IPS-18a (cell line): ENCODE measurements at regions not wholly inside any gene's neighbourhood (a gene's known extent, or its start where the extent isn't known, plus 50 kb on each side); places are given as distances from the start of the nearest gene placed in this dataset.
"Not testable (repeated sequence)": the region's sequence is repeated elsewhere in the genome, so short reads cannot be mapped to it uniquely, and the experiment has no call there.

ENCODE experiments used
- H3K27ac ChIP-seq: one replicate; pipeline ENCODE4 v1.5.1; 2013; ENCODE audit warnings: low read length
- H3K27me3 ChIP-seq: one replicate; pipeline ENCODE4 v1.6.1; 2013; ENCODE audit warnings: mild to moderate bottlenecking, low read length; ENCODE audit not compliant: control insufficient read depth, insufficient read depth
- H3K36me3 ChIP-seq: one replicate; pipeline ENCODE4 v1.6.1; 2013; ENCODE audit warnings: low read depth, low read length; ENCODE audit not compliant: control insufficient read depth
- H3K4me1 ChIP-seq: one replicate; pipeline ENCODE4 v1.6.1; 2013; ENCODE audit warnings: low read depth, low read length; ENCODE audit not compliant: control insufficient read depth
- H3K4me3 ChIP-seq: one replicate; pipeline ENCODE4 v1.5.1; 2013; ENCODE audit warnings: low read length
- H3K9ac ChIP-seq: one replicate; pipeline ENCODE4 v1.6.1; 2013; ENCODE audit warnings: mild to moderate bottlenecking, low read length, moderate library complexity
- H3K9me3 ChIP-seq: one replicate; pipeline ENCODE4 v1.6.1; 2013; ENCODE audit warnings: low read depth, low read length; ENCODE audit not compliant: control insufficient read depth

DNA sequence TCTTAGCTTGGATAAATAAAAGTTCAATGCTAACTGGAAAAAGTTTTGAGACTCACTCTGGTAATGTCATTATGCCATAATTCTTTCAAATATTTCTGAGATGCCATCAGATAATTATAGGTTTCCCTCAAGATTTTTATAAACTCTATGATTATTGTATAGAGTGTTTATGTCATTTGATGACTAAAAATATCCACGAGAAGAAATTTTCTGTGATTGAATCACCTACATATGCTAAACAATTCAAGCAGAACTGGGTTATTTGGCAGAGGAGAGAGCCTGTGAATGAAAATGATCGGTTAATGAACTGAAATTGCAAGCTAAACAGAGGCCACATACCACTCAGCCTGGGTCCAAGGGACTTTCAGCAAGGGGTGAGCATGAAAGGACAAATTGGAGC is 92.6 kb upstream of the TSC22D1 start:
- H3K9ac ChIP-seq = no peak overlapping the region
- H3K4me1 ChIP-seq = peaks cover 10% of the 10 kb centered on the region
- H3K36me3 ChIP-seq = no peaks in the 10 kb centered on the region
- no peaks in the 10 kb centered on the region for H3K9me3 ChIP-seq
- H3K27me3 ChIP-seq = no peaks in the 10 kb centered on the region
- no peak overlapping the region for H3K27ac ChIP-seq
- H3K4me3 ChIP-seq = no peak overlapping the region

DNA sequence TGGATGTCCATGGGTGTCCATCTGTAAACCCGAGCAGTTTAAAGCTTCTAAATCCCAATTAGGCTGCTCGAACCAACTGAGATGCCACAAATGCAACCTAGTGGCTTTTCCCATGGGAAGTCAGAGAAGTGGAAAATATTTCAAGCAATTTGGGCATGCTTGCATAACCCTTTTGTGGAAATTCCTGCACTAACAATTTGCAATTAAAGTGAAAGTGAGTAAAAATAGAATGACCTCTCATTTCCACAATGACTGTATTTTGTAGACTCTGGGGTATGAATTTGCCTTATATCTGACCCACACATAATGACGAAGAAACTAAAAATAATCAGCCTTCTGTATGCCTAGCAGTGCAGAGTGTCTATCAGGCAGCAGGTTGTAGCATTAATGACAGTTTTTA is 91.8 kb upstream of the TSC22D1 start:
- no peaks in the 10 kb centered on the region for H3K9me3 ChIP-seq
- no peak overlapping the region for H3K9ac ChIP-seq
- H3K27me3 ChIP-seq = no peaks in the 10 kb centered on the region
- H3K4me3 ChIP-seq = no peak overlapping the region
- no peak overlapping the region for H3K27ac ChIP-seq
- H3K36me3 ChIP-seq = no peaks in the 10 kb centered on the region
- H3K4me1 ChIP-seq = peaks cover 13% of the 10 kb centered on the region

- H3K27ac ChIP-seq, H3K9me3 ChIP-seq, H3K4me3 ChIP-seq, H3K27me3 ChIP-seq, H3K9ac ChIP-seq, H3K36me3 ChIP-seq: not testable (repeated sequence)
- peaks cover 13% of the 10 kb centered on the region for H3K4me1 ChIP-seq
These were observed 90.4 kb upstream of the TSC22D1 start for GRCh38 chr13:44666538-44666937.

DNA sequence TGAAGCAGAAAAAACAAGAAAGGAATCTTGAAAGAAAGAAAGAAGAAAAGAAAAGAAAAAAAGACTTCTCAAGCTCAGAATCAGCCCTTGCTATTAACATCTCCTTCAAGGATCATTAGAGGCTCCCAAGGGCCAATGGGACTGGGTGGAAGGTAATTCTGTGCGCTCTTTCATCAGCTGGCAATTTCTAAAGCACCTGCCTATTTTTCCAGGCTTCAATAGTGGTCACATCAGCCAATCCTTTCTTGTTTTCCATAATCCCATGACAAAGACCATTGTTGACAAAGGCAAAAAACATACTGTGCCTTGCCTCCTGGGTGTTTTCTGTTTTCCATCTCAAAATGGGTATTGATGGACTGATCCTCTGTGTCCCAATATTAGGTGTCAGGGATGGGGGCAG is 88.2 kb upstream of the TSC22D1 start:
- H3K9ac ChIP-seq = no peak overlapping the region
- no peaks in the 10 kb centered on the region for H3K27me3 ChIP-seq
- H3K4me3 ChIP-seq = no peak overlapping the region
- H3K27ac ChIP-seq = no peak overlapping the region
- H3K4me1 ChIP-seq = peaks cover 13% of the 10 kb centered on the region
- H3K9me3 ChIP-seq = no peaks in the 10 kb centered on the region
- H3K36me3 ChIP-seq = no peaks in the 10 kb centered on the region

GRCh38 chr13:44662515-44662914 is 86.4 kb upstream of the TSC22D1 start:
- H3K27ac ChIP-seq = no peak overlapping the region
- peaks cover 13% of the 10 kb centered on the region for H3K4me1 ChIP-seq
- H3K9ac ChIP-seq = no peak overlapping the region

DNA sequence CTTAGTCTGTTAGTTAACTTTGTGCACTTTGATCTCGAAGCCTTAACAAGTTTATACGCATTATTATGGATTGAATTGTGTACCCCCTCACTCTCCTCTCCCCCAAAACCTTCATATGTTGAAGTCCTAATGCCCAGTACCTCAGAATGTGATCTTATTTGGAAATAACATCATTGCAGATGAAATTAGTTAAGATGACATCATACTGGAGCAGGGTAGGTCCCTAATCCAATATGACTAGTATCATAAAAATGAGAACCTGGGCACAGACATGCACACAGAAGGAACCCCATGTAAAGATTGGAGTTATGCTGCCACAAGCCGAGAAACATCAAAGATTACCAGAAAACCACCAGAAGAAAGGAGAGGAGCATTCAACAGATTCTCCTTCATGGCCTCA is 85.8 kb upstream of the TSC22D1 start:
- H3K27ac ChIP-seq = no peak overlapping the region
- peaks cover 13% of the 10 kb centered on the region for H3K4me1 ChIP-seq
- no peaks in the 10 kb centered on the region for H3K9me3 ChIP-seq
- no peak overlapping the region for H3K9ac ChIP-seq
- no peaks in the 10 kb centered on the region for H3K27me3 ChIP-seq
- no peak overlapping the region for H3K4me3 ChIP-seq
- no peaks in the 10 kb centered on the region for H3K36me3 ChIP-seq

More at GRCh38 chr13:44662515-44662914, 86.4 kb upstream of the TSC22D1 start:
- Histone ChIP-seq H3K36me3 (no peaks in the 10 kb centered on the region), H3K27me3 (no peaks in the 10 kb centered on the region), H3K9me3 (no peaks in the 10 kb centered on the region), H3K4me3 (no peak overlapping the region)

DNA sequence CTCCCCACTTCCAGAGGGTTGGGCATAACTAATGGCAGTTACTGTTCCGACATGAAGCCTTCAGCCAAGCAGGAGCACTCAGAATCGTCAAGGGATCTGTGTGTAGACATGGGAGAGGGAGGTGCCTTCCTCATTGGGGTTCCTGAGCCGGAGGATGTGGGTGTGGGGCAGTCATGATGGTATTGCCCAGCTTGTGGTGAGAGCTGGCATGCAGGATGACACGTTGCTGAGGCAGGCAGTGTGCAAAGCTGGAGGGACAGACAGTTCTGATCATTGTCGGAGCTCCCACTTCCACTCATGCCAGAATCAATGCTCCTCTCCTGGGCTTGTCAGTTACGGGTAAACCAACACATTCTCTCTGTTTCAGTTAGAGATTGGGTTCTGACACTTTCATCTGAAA is 83.9 kb upstream of the TSC22D1 start:
- no peak overlapping the region for H3K9ac ChIP-seq
- peaks cover 13% of the 10 kb centered on the region for H3K4me1 ChIP-seq
- H3K4me3 ChIP-seq = no peak overlapping the region
- H3K27ac ChIP-seq = no peak overlapping the region
- H3K27me3 ChIP-seq = no peaks in the 10 kb centered on the region
- no peaks in the 10 kb centered on the region for H3K36me3 ChIP-seq
- no peaks in the 10 kb centered on the region for H3K9me3 ChIP-seq

DNA sequence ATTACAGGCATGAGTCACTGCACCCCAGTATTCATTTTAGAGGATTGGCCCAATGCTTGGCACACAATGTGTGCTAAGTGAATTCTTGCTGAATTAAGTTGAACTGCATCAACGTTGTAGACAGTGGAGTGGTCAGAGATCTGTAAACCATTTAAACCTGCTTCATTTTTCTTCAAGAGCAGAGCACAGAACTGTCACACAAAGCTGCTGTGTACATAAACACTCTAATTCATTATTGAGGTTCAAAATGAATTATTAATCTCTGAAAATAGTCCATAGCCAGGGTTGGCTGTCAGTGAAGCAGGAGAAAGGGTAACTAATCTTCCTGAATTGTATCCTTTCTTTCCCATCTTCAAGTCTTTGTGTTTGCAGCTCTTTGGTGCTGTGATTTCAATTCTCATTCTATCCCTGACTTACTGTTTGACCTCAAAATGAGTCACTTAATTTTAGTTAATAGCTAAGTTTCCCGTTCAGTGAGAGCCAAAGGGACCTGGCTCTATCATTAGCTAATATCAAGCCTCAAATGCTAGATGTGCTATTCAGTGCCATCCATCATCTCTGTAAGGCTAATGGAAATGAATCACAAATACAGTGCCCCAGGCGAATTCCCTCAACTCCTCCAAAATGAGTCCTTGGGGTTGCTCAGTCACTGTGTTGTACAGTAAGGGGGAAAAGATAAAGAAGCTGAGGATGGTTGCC is 77.0 kb upstream of the TSC22D1 start:
- H3K27ac ChIP-seq = no peak overlapping the region
- H3K4me1 ChIP-seq = peaks cover 16% of the 10 kb centered on the region
- H3K27me3 ChIP-seq = no peaks in the 10 kb centered on the region
- H3K9ac ChIP-seq = no peak overlapping the region
- H3K4me3 ChIP-seq = no peak overlapping the region
- H3K36me3 ChIP-seq = no peaks in the 10 kb centered on the region
- no peaks in the 10 kb centered on the region for H3K9me3 ChIP-seq

DNA sequence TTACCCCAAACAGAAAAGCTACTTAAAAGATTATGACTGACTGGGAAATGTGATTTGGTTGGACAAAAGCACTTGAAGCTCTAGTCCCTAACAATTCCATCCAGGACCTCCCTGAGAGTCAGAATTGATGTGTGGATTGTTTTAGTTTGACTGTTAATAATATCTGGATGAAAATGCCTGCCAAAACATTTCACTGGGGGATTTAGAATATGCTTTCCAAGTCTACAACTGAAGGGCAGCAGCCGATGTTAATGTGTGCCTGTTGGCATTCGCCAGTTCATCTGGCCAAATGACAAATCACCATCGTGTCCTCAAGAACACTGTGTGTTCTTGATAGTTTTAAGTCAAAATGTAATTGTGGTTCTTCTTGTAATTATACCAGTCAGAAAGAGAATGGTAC is 76.0 kb upstream of the TSC22D1 start:
- no peaks in the 10 kb centered on the region for H3K36me3 ChIP-seq
- H3K9ac ChIP-seq = no peak overlapping the region
- peaks cover 16% of the 10 kb centered on the region for H3K4me1 ChIP-seq
- no peak overlapping the region for H3K4me3 ChIP-seq
- no peaks in the 10 kb centered on the region for H3K27me3 ChIP-seq
- H3K27ac ChIP-seq = no peak overlapping the region
- no peaks in the 10 kb centered on the region for H3K9me3 ChIP-seq

GRCh38 chr13:44651724-44652123 is 75.6 kb upstream of the TSC22D1 start:
- Histone ChIP-seq H3K4me3 (no peak overlapping the region), H3K36me3 (no peaks in the 10 kb centered on the region), H3K9ac (no peak overlapping the region), H3K27me3 (no peaks in the 10 kb centered on the region), H3K27ac (no peak overlapping the region), H3K9me3 (no peaks in the 10 kb centered on the region), H3K4me1 (peaks cover 16% of the 10 kb centered on the region)

DNA sequence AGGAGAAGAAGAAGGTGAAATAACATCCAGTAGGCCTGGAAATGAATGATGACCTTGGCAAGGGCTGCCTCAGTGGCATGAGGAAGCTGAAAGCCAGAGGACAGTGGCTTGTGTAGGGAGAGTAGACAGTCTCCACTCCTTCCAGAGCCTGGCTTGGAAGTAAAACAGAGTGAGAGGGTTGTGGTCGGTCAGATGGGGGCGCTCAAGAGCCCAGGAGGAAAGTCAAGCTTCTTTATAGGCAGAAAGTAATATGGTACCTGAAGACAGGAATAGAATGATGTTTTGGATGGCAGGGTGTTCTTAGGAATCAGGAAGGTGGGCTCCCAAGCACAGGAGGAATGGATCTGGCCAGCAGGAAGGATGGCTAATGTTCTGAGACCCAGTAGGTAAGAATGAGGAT is 75.1 kb upstream of the TSC22D1 start:
- no peak overlapping the region for H3K27ac ChIP-seq
- H3K9me3 ChIP-seq = no peaks in the 10 kb centered on the region
- no peak overlapping the region for H3K4me3 ChIP-seq
- H3K4me1 ChIP-seq = peaks cover 16% of the 10 kb centered on the region
- H3K27me3 ChIP-seq = no peaks in the 10 kb centered on the region
- no peaks in the 10 kb centered on the region for H3K36me3 ChIP-seq
- H3K9ac ChIP-seq = no peak overlapping the region

DNA sequence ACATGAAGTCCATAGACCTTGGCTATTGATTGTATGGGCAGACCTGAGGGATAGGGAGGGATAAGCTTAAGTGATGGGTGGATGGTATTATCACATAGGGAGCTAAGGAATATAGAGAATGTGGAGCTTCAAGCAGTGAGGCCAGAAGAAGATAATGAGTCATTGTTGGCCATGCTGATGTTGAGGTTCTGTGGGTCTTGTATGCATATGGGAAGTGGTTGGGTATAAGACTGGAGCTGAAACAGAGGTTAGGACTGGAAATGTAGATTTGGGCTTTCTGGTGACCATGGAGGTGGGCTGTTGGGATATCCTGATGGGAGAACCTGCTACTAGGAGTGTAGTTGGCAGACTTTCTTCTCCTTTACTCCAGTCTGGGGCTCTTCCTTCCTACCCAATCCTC is 73.7 kb upstream of the TSC22D1 start:
- Histone ChIP-seq H3K4me1 (peaks cover 16% of the 10 kb centered on the region), H3K9me3 (no peaks in the 10 kb centered on the region)

More for the DNA sequence above, 73.7 kb upstream of the TSC22D1 start:
- no peak overlapping the region for H3K9ac ChIP-seq
- H3K27me3 ChIP-seq = no peaks in the 10 kb centered on the region
- H3K4me3 ChIP-seq = no peak overlapping the region
- no peaks in the 10 kb centered on the region for H3K36me3 ChIP-seq
- H3K27ac ChIP-seq = no peak overlapping the region
